Gastrocnemius medialis (tissue), 4 donors: ENCODE measurements at regions not wholly inside any gene's neighbourhood (a gene's known extent, or its start where the extent isn't known, plus 50 kb on each side); places are given as distances from the start of the nearest gene placed in this dataset.

ENCODE experiments used
- ATAC-seq, 2 donors: fragments of 150-250 bp; one replicate each; pipeline ENCODE4 v1.9.1; 2016
- DNase-seq, 2 donors: peaks; one replicate each; pipeline ENCODE4 v3.0.0-alpha.2; 2019
- H3K27ac ChIP-seq, 4 donors: fragments of 200-600 bp; sonication (generic); 1 replicate in 1 of 4; 2 replicates in 3 of 4; pipeline ENCODE4 v1.5.1; 2016 to 2018; ENCODE audit warnings: mild to moderate bottlenecking in 2 of 4, moderate library complexity in 1 of 4
- H3K27me3 ChIP-seq, 3 donors: fragments of 200-600 bp; sonication (generic) in 2 of 3; 1 replicate in 1 of 3; 2 replicates in 2 of 3; pipeline versions ENCODE4 v1.5.1 to v1.6.0; 2016 to 2019; ENCODE audit warnings: mild to moderate bottlenecking in 1 of 3, moderate library complexity in 1 of 3
- H3K36me3 ChIP-seq, 2 donors: fragments of 200-600 bp; sonication (generic) in 1 of 2; one replicate each; pipeline ENCODE4 v1.5.1; 2017 to 2018
- H3K4me1 ChIP-seq, 2 donors: fragments of 200-600 bp; sonication (generic) in 1 of 2; one replicate each; pipeline ENCODE4 v1.5.1; 2016 to 2017; ENCODE audit warnings: mild to moderate bottlenecking in 2 of 2
- H3K4me3 ChIP-seq, 4 donors: fragments of 200-600 bp; sonication (generic) in 3 of 4; 1 replicate in 1 of 4; 2 replicates in 3 of 4; pipeline ENCODE4 v1.5.1; 2016 to 2019; ENCODE audit warnings: mild to moderate bottlenecking in 2 of 4
- H3K9me3 ChIP-seq, 3 donors: fragments of 200-600 bp; sonication (generic) in 2 of 3; 1 replicate in 1 of 3; 2 replicates in 2 of 3; pipeline ENCODE4 v1.5.1; 2016 to 2019
- CTCF ChIP-seq, 5 experiments: fragments of 450-650 bp in 3 of 5; fragments of 200-600 bp in 2 of 5; sonication (generic) in 2 of 5; IDR thresholded peaks in 4 of 5; conservative IDR thresholded peaks in 1 of 5; 1 replicate in 4 of 5; 2 replicates in 1 of 5; pipeline ENCODE4 v1.5.1; 2016 to 2019; ENCODE audit warnings: antibody characterized with exemption in 5 of 5, mild to moderate bottlenecking in 3 of 5, moderate library complexity in 3 of 5
- POLR2A ChIP-seq, 2 donors: fragments of 450-650 bp; IDR thresholded peaks; one replicate each; pipeline ENCODE4 v1.6.1; 2017; ENCODE audit warnings: antibody characterized with exemption in 2 of 2, mild to moderate bottlenecking in 2 of 2, moderate library complexity in 2 of 2
- in situ Hi-C, 4 donors: fragments of 200-750 bp; cut with MboI; loops; one replicate each; pipeline versions ENCODE4 v1.15.0 to v1.8.0; 2017; ENCODE audit warnings: low sequenced_read_pairs in 4 of 4
- intact Hi-C: fragments of 100-400 bp; cut with DNase I; formaldehyde crosslinking; loops from one replicate; pipeline ENCODE4 v1.15.1; 2023; ENCODE audit warnings: low total_unique reads

DNA sequence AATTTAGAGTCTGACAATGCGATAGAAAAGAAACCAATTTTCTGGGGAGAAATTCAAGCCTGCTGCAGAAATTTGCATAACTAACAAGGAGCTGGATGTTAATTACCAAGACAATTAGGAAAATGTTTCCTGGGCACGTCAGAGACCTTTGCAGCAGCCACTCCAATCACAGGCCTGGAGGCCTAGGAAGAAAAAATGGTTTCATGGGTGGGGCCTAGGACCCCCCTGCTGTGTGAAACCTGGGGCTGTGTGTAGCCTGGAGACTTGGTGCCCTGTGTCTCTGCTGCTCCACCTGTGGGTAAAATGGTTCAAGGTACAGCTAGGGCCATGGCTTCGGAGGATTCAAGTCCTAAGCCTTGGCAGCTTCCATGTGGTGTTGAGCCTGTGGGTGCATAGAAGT is 837.9 kb downstream of the OTOL1 start:
- H3K4me1 ChIP-seq = no peaks in the 10 kb centered on the region
- H3K36me3 ChIP-seq = no peaks in the 10 kb centered on the region
- no peaks in the 10 kb centered on the region for H3K9me3 ChIP-seq
- intact Hi-C loops (no loop called here), in situ Hi-C loops (no loop called here)
- DNase-seq (no peak), ATAC-seq (no peak)
- H3K27ac ChIP-seq = no peak overlapping the region
- TF ChIP-seq POLR2A (IDR thresholded peaks at IDR 0.05) (no peak), CTCF (IDR thresholded peaks at IDR 0.05 in 4 of 5, conservative IDR thresholded peaks at IDR 0.05 in 1 of 5) (no peak)
- no peaks in the 10 kb centered on the region for H3K27me3 ChIP-seq
- no peak overlapping the region for H3K4me3 ChIP-seq

DNA sequence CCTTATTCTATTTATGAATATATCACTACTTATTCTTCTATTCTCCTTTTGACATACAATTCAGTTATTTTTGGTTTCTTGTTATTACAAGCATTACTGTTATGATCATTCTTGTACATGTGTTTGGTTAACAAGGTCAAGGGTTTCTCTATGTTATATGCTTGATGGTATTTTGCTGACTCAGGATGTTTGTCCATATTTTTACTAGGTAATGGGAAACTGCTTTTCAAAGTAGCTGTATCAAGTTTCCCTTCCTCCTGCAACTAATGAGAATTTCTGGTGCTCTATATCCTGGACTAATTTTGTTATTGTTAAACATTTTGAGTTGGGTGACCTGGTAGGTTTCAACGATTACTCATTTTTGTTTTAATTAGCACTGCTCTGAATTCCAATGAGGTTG is 841.0 kb downstream of the OTOL1 start:
- no peak overlapping the region for H3K27ac ChIP-seq
- no peaks in the 10 kb centered on the region for H3K9me3 ChIP-seq
- TF ChIP-seq POLR2A (IDR thresholded peaks at IDR 0.05) (no peak), CTCF (IDR thresholded peaks at IDR 0.05 in 4 of 5, conservative IDR thresholded peaks at IDR 0.05 in 1 of 5) (no peak)
- H3K4me1 ChIP-seq = no peaks in the 10 kb centered on the region
- in situ Hi-C loops = no loop called here
- H3K36me3 ChIP-seq = no peaks in the 10 kb centered on the region
- no peaks in the 10 kb centered on the region for H3K27me3 ChIP-seq
- ATAC-seq (no peak), DNase-seq (no peak)
- no peak overlapping the region for H3K4me3 ChIP-seq
- intact Hi-C loops = no loop called here

DNA sequence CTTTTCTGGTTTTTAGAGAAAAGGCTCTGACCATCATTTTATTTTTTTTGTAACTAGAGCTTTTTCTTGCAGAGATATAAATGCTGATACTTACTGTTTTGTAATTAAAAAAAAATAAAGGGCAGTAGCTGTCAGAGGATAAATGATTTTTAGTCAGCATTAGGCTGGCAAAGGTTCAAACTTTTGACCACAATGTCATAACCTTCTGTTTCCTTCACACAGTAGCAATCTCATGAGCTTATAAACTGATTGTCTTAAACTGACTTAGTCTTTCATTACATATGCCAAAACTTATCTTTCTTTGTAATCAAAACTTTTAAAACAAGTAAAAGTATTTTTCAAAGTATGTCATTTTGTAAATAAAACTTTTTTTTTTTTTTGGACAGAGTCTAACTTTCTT is 841.9 kb downstream of the OTOL1 start:
- ATAC-seq (no peak), DNase-seq (no peak)
- Histone ChIP-seq H3K9me3 (no peaks in the 10 kb centered on the region), H3K4me3 (no peak overlapping the region), H3K36me3 (no peaks in the 10 kb centered on the region), H3K4me1 (no peaks in the 10 kb centered on the region), H3K27me3 (no peaks in the 10 kb centered on the region), H3K27ac (no peak overlapping the region)
- no peak for TF ChIP-seq CTCF (IDR thresholded peaks at IDR 0.05 in 4 of 5, conservative IDR thresholded peaks at IDR 0.05 in 1 of 5)
- no peak for TF ChIP-seq POLR2A (IDR thresholded peaks at IDR 0.05)
- in situ Hi-C loops (no loop called here), intact Hi-C loops (no loop called here)

GRCh38 chr3:162348912-162349311 is 852.3 kb downstream of the OTOL1 start:
- in situ Hi-C loops = no loop called here
- intact Hi-C loops = no loop called here

More at GRCh38 chr3:162348912-162349311, 852.3 kb downstream of the OTOL1 start:
- no peak for DNase-seq
- no peak overlapping the region for H3K4me3 ChIP-seq
- no peaks in the 10 kb centered on the region for H3K4me1 ChIP-seq
- H3K9me3 ChIP-seq = no peaks in the 10 kb centered on the region
- no peak overlapping the region for H3K27ac ChIP-seq
- TF ChIP-seq CTCF (IDR thresholded peaks at IDR 0.05 in 4 of 5, conservative IDR thresholded peaks at IDR 0.05 in 1 of 5) = no peak
- TF ChIP-seq POLR2A (IDR thresholded peaks at IDR 0.05) = no peak
- H3K27me3 ChIP-seq = no peaks in the 10 kb centered on the region
- no peaks in the 10 kb centered on the region for H3K36me3 ChIP-seq
- ATAC-seq = no peak
